BJ (cell line): ENCODE measurements at regions not wholly inside any gene's neighbourhood (a gene's known extent, or its start where the extent isn't known, plus 50 kb on each side); places are given as distances from the start of the nearest gene placed in this dataset. TPM values are rescaled to one million over a fixed set of nuclear protein-coding genes. Genes with fewer than 3 reads are reported as not detected.

ENCODE experiments used
- small RNA-seq: library from RNA; depleted of rRNA; stranded (forward); fragments of <200 nt; gene quantifications from one replicate; pipeline ENCODE3, GENCODE V24; 2012; ENCODE audit warnings: low replicate concordance, low read depth; ENCODE audit not compliant: insufficient read length

Small RNA genes in the stretch of these regions (small RNA-seq; reads per million reads assigned to genes)
- gene LINC02110: not detected
